HL-60 (cell line): ENCODE measurements at regions not wholly inside any gene's neighbourhood (a gene's known extent, or its start where the extent isn't known, plus 50 kb on each side); places are given as distances from the start of the nearest gene placed in this dataset.

ENCODE experiments used
- GABPA ChIP-seq: IDR thresholded peaks from 2 replicates; pipeline ENCODE4 v1.6.1; 2012; ENCODE audit warnings: low read depth
- POLR2AphosphoS5 ChIP-seq: IDR thresholded peaks from 2 replicates; pipeline ENCODE4 v1.6.1; 2012; ENCODE audit warnings: low read depth
- SPI1 ChIP-seq: IDR thresholded peaks from 2 replicates; pipeline ENCODE4 v1.6.1; 2012; ENCODE audit warnings: low read depth, mild to moderate bottlenecking, borderline replicate concordance
- TF ChIP-seq, protein P1 (sequence below): IDR thresholded peaks from one replicate; pipeline ENCODE4 v1.5.1; 2011; ENCODE audit warnings: low read length, control low read depth, inconsistent platforms; ENCODE audit not compliant: insufficient read depth
- TF ChIP-seq, protein P2 (sequence below): IDR thresholded peaks from 2 replicates; pipeline ENCODE4 v1.6.1; 2012; ENCODE audit warnings: low read depth; ENCODE audit not compliant: insufficient replicate concordance

DNA sequence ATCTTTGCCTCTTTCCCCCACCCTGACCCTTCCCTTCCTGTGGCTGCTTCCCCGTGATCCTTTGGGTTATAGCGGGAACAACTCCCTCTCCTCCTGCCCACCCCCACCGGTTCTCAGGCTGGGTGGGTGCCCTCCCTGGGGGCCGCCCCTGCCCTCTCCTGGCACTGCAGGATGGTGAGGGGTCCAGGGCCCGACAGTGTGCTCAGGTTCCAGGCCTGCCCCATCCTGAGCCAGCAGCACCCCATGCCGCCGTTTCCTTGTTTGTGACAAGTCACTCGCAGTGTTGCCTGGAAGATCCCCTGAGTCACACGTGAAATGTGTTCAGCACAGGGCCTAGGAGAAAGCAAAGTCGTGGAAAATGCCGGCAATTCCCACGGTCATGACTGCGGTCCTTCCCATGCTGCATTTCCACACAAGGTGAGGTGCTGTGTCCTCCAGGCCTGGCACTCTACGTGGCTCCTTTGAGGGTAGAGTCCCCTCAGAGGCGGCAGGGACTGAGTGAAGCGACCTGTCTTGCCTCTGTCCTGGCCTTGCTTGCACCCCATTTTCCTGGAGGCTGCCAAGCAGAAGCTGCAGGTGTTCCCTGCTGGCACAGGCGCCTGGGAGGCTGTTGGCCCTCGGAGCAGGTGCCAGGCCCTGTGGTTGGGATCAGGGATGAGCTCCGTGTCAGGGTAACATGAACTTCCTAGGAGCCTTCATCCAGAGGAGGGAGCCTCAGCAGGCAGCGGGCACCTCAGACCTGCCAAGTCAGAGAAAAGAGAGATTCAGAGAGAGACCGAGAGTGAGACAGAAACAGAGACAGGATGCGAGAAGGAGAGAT is 80.5 kb upstream of the LINC01488 start:
- TF ChIP-seq, protein P1, sequence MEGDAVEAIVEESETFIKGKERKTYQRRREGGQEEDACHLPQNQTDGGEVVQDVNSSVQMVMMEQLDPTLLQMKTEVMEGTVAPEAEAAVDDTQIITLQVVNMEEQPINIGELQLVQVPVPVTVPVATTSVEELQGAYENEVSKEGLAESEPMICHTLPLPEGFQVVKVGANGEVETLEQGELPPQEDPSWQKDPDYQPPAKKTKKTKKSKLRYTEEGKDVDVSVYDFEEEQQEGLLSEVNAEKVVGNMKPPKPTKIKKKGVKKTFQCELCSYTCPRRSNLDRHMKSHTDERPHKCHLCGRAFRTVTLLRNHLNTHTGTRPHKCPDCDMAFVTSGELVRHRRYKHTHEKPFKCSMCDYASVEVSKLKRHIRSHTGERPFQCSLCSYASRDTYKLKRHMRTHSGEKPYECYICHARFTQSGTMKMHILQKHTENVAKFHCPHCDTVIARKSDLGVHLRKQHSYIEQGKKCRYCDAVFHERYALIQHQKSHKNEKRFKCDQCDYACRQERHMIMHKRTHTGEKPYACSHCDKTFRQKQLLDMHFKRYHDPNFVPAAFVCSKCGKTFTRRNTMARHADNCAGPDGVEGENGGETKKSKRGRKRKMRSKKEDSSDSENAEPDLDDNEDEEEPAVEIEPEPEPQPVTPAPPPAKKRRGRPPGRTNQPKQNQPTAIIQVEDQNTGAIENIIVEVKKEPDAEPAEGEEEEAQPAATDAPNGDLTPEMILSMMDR = no peak
- TF ChIP-seq, protein P2, sequence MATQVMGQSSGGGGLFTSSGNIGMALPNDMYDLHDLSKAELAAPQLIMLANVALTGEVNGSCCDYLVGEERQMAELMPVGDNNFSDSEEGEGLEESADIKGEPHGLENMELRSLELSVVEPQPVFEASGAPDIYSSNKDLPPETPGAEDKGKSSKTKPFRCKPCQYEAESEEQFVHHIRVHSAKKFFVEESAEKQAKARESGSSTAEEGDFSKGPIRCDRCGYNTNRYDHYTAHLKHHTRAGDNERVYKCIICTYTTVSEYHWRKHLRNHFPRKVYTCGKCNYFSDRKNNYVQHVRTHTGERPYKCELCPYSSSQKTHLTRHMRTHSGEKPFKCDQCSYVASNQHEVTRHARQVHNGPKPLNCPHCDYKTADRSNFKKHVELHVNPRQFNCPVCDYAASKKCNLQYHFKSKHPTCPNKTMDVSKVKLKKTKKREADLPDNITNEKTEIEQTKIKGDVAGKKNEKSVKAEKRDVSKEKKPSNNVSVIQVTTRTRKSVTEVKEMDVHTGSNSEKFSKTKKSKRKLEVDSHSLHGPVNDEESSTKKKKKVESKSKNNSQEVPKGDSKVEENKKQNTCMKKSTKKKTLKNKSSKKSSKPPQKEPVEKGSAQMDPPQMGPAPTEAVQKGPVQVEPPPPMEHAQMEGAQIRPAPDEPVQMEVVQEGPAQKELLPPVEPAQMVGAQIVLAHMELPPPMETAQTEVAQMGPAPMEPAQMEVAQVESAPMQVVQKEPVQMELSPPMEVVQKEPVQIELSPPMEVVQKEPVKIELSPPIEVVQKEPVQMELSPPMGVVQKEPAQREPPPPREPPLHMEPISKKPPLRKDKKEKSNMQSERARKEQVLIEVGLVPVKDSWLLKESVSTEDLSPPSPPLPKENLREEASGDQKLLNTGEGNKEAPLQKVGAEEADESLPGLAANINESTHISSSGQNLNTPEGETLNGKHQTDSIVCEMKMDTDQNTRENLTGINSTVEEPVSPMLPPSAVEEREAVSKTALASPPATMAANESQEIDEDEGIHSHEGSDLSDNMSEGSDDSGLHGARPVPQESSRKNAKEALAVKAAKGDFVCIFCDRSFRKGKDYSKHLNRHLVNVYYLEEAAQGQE = no peak
- TF ChIP-seq POLR2AphosphoS5 = no peak
- TF ChIP-seq SPI1 = no peak
- no peak for TF ChIP-seq GABPA
